Fibroblast of villous mesenchyme (primary cell): ENCODE measurements at regions not wholly inside any gene's neighbourhood (a gene's known extent, or its start where the extent isn't known, plus 50 kb on each side); places are given as distances from the start of the nearest gene placed in this dataset.

Experiments
- DNase-seq: peaks from one replicate; pipeline ENCODE4 v3.0.0-alpha.2; 2010; ENCODE audit warnings: low read depth
- H3K4me3 ChIP-seq: 2 replicates; pipeline ENCODE4 v1.5.1; 2011; ENCODE audit warnings: low read depth, mild to moderate bottlenecking, low read length
- CTCF ChIP-seq: IDR thresholded peaks from 2 replicates; pipeline ENCODE4 v1.5.1; 2012; ENCODE audit warnings: low read depth, mild to moderate bottlenecking, low read length; ENCODE audit not compliant: insufficient read depth

GRCh38 chr4:6523251-6523650 lies 50.8 kb upstream of the PPP2R2C start:
- peak; percentile 3 for DNase-seq
- no peak overlapping the region for H3K4me3 ChIP-seq
- TF ChIP-seq CTCF = no peak

- TF ChIP-seq CTCF = no peak
- H3K4me3 ChIP-seq = no peak overlapping the region
- DNase-seq = no peak
Observed at GRCh38 chr4:6524436-6524835, 50.6 kb upstream of the MAN2B2 start.
